ENCODE measurements at regions not wholly inside any gene's neighbourhood (a gene's known extent, or its start where the extent isn't known, plus 50 kb on each side); places are given as distances from the start of the nearest gene placed in this dataset.
"Not testable (repeated sequence)": the region's sequence is repeated elsewhere in the genome, so short reads cannot be mapped to it uniquely, and the experiment has no call there.

GRCh38 chr4:31189938-31190337 lies 469.8 kb downstream of the PCDH7 start:
- Histone ChIP-seq H3K4me3 (replicated peaks; ENCODE audit: low read depth, low read length) (no peak overlapping the region), H3K36me3 (ENCODE audit: control insufficient read depth, insufficient read depth, low read length) (no peaks in the 10 kb centered on the region), H3K27me3 (replicated peaks; ENCODE audit: control insufficient read depth, insufficient read depth, low read length) (no peaks in the 10 kb centered on the region)
- DNase-seq (ENCODE audit: extremely low read depth, insufficient read length) = no peak
- TF ChIP-seq CTCF (IDR thresholded peaks at IDR 0.05; ENCODE audit: insufficient read depth, low read length, poor library complexity, severe bottlenecking) = no peak

GRCh38 chr4:31190671-31191070 lies 470.5 kb downstream of the PCDH7 start:
- TF ChIP-seq CTCF (IDR thresholded peaks at IDR 0.05; ENCODE audit: insufficient read depth, low read length, poor library complexity, severe bottlenecking) = no peak
- Histone ChIP-seq H3K36me3 (ENCODE audit: control insufficient read depth, insufficient read depth, low read length) (no peaks in the 10 kb centered on the region), H3K27me3 (replicated peaks; ENCODE audit: control insufficient read depth, insufficient read depth, low read length) (no peaks in the 10 kb centered on the region), H3K4me3 (replicated peaks; ENCODE audit: low read depth, low read length) (no peak overlapping the region)
- DNase-seq (ENCODE audit: extremely low read depth, insufficient read length) = no peak

GRCh38 chr4:31192341-31192740 lies 472.2 kb downstream of the PCDH7 start:
- DNase-seq (ENCODE audit: extremely low read depth, insufficient read length) = no peak
- TF ChIP-seq CTCF (IDR thresholded peaks at IDR 0.05; ENCODE audit: insufficient read depth, low read length, poor library complexity, severe bottlenecking) = no peak
- no peaks in the 10 kb centered on the region for H3K27me3 ChIP-seq (replicated peaks; ENCODE audit: control insufficient read depth, insufficient read depth, low read length)
- no peak overlapping the region for H3K4me3 ChIP-seq (replicated peaks; ENCODE audit: low read depth, low read length)
- H3K36me3 ChIP-seq (ENCODE audit: control insufficient read depth, insufficient read depth, low read length) = no peaks in the 10 kb centered on the region

GRCh38 chr4:31193521-31193920 lies 473.4 kb downstream of the PCDH7 start:
- no peak overlapping the region for H3K4me3 ChIP-seq (replicated peaks; ENCODE audit: low read depth, low read length)
- TF ChIP-seq CTCF (IDR thresholded peaks at IDR 0.05; ENCODE audit: insufficient read depth, low read length, poor library complexity, severe bottlenecking) = no peak
- H3K36me3 ChIP-seq (ENCODE audit: control insufficient read depth, insufficient read depth, low read length) = no peaks in the 10 kb centered on the region
- DNase-seq (ENCODE audit: extremely low read depth, insufficient read length) = no peak
- no peaks in the 10 kb centered on the region for H3K27me3 ChIP-seq (replicated peaks; ENCODE audit: control insufficient read depth, insufficient read depth, low read length)

GRCh38 chr4:31194823-31195222 lies 474.7 kb downstream of the PCDH7 start:
- H3K36me3 ChIP-seq (ENCODE audit: control insufficient read depth, insufficient read depth, low read length) = no peaks in the 10 kb centered on the region
- TF ChIP-seq CTCF (IDR thresholded peaks at IDR 0.05; ENCODE audit: insufficient read depth, low read length, poor library complexity, severe bottlenecking) = no peak

GRCh38 chr4:31199644-31200043 lies 479.5 kb downstream of the PCDH7 start:
- no peak for TF ChIP-seq CTCF (IDR thresholded peaks at IDR 0.05; ENCODE audit: insufficient read depth, low read length, poor library complexity, severe bottlenecking)
- Histone ChIP-seq H3K27me3 (replicated peaks; ENCODE audit: control insufficient read depth, insufficient read depth, low read length) (no peaks in the 10 kb centered on the region), H3K4me3 (replicated peaks; ENCODE audit: low read depth, low read length) (no peak overlapping the region), H3K36me3 (ENCODE audit: control insufficient read depth, insufficient read depth, low read length) (no peaks in the 10 kb centered on the region)
- no peak for DNase-seq (ENCODE audit: extremely low read depth, insufficient read length)

More at GRCh38 chr4:31194823-31195222, 474.7 kb downstream of the PCDH7 start:
- H3K27me3 ChIP-seq (replicated peaks; ENCODE audit: control insufficient read depth, insufficient read depth, low read length) = no peaks in the 10 kb centered on the region
- no peak for DNase-seq (ENCODE audit: extremely low read depth, insufficient read length)
- H3K4me3 ChIP-seq (replicated peaks; ENCODE audit: low read depth, low read length) = no peak overlapping the region

GRCh38 chr4:31202054-31202453 lies 481.9 kb downstream of the PCDH7 start:
- not testable (repeated sequence) for H3K36me3 ChIP-seq (ENCODE audit: control insufficient read depth, insufficient read depth, low read length); H3K4me3 ChIP-seq (replicated peaks; ENCODE audit: low read depth, low read length); H3K27me3 ChIP-seq (replicated peaks; ENCODE audit: control insufficient read depth, insufficient read depth, low read length); DNase-seq (ENCODE audit: extremely low read depth, insufficient read length)
